MM.1S (cell line): ENCODE measurements at regions not wholly inside any gene's neighbourhood (a gene's known extent, or its start where the extent isn't known, plus 50 kb on each side); places are given as distances from the start of the nearest gene placed in this dataset.

ENCODE experiments used
- CTCF ChIP-seq: fragments of 300-600 bp; sonication (generic); IDR thresholded peaks from 2 replicates; pipeline ENCODE4 v1.5.1; 2016; ENCODE audit warnings: antibody characterized with exemption, low read length, mixed read lengths
- EZH2 ChIP-seq: fragments of 300-600 bp; sonication (generic); optimal IDR thresholded peaks from 2 replicates; pipeline ENCODE3; 2017; ENCODE audit warnings: low read depth, mild to moderate bottlenecking, antibody characterized with exemption, low read length, mixed read lengths
- EZH2phosphoT487 ChIP-seq: fragments of 300-600 bp; sonication (generic); IDR thresholded peaks from 2 replicates; pipeline ENCODE4 v1.6.1; 2018; ENCODE audit warnings: antibody characterized with exemption, low read length

GRCh38 chr5:133892306-133892705 is 76.1 kb downstream of the C5orf15 start:
- no peak for TF ChIP-seq CTCF
- no peak for TF ChIP-seq EZH2
- no peak for TF ChIP-seq EZH2phosphoT487
